LoVo (cell line): ENCODE measurements at regions not wholly inside any gene's neighbourhood (a gene's known extent, or its start where the extent isn't known, plus 50 kb on each side); places are given as distances from the start of the nearest gene placed in this dataset.

ENCODE experiments used
- DNase-seq: peaks from one replicate; pipeline ENCODE4 v3.0.0-alpha.2; 2016; ENCODE audit warnings: low spot score

DNA sequence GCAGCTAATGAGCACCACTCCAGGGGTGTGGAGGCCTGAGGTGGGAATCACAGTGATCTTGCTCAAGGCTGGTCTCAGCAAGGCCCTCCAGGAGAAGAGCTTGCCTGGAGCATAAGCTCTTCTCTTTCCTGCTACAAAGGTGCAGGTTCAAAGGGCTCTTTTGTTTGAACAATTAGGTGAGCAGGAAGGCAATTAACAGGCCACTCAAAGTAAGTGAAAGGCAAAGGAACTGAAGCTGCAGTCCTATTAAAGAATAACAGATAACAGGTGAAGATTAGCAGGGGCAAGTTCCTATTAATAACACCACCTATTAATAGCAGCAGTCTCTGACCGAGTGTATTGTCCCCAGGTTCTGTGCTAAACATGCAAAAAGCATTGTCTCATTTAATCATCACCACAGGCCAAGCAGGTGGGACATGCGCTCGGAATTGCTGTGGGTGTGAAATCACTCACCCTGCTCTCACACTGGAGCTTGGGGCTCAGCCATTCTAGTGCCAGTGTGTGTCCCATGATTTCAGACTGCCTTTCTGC lies 113.8 kb downstream of the RHOU start:
- DNase-seq: no peak

DNA sequence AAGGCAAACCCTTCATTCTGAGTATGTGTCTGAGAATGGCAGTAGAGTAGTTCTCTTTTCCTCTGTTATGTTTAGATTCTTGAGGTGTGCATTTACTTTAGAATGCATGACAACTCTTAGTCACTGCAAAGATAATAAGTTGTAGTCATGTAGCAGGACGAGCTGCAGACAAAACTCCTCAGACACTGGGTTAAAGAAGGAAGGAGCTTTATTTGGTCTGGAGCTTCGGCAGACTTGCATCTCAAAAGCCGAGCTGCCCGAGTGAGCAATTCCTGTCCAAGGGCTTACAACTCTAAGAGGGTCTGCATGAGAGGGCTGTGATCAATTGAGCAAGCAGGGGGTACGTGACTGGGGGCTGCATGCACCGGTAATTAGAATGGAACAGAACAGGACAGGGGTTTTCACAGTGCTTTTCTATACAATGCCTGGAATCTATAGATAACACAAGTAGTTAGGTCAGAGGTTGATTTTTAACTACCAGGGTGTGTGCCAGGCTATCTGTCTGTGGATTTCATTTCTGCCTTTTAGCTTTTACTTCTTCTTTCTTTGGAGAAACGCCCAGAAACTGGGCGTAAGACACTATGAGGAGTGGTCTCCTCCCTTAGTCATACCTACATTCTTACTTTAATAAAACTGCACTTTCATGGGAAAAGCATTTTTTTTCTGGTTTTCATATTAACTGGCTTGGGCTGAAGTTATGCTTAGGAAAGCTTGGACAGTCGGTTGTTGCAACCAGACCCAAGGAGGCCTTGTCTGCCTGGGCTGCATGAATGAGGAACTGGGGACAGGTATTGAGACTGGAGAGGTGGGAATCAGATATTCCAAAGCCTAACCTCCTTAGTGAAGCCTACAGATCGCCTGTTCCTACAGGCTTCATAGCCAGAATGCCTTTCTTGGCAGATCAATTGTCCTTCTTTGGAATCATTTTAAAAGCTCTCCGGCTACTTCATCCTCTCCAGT lies 115.1 kb downstream of the RHOU start:
- DNase-seq: peak; percentile 23

DNA sequence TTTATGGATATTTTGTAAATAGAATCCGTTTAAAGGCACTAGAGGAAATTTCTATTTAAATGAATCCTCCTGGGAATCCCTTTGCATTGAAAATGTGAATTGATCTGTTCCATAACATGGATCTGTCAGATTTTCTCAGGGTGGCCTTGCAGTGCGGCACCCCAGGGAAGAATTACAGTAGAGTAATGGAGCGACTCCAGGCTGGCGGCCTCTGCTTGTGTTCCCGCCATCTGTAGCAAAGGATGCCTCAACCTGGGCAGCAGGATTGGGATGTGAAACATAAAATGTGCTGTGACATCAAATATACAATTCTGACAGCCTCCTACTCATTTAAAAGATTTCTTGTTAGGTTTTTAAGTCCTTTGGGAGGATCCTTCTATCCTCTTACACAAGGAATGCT lies 115.9 kb downstream of the RHOU start:
- no peak for DNase-seq

DNA sequence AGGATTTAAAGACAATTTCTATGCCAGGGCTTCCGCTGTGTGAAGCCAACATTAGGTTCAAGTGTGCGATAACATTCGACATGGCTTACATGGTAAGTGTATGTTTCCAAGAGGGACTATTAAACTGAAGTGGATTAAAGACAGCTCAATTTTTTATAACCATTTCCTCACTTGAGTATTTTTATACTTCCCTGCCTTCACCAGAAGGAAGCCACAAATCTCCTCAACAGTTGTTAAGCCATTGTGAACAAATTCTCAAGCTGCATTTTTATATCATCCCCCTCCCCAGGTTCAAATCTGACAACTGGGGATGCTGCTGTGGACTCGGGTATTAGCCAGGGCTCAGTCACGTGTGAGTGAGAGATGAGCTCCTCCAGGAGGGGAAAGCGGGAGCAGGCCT lies 116.3 kb downstream of the RHOU start:
- DNase-seq: no peak

DNA sequence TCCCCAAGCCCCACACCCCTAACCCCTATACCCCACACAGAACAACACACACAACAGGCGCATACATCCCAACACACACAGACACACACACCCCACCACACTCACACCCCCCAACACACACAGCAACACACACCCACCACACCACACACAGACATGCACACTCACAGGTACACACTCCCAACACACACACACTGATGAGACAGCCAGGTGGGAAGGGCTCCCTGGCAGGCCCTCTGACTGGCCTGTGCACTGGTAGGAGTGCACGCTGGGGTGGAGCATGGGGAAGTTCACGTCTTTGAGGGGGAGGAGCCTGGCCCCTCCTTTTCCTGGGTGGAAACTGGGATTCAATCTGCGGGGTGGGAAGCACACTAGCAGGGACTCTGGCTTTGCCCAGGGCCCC lies 116.7 kb downstream of the RHOU start:
- no peak for DNase-seq

DNA sequence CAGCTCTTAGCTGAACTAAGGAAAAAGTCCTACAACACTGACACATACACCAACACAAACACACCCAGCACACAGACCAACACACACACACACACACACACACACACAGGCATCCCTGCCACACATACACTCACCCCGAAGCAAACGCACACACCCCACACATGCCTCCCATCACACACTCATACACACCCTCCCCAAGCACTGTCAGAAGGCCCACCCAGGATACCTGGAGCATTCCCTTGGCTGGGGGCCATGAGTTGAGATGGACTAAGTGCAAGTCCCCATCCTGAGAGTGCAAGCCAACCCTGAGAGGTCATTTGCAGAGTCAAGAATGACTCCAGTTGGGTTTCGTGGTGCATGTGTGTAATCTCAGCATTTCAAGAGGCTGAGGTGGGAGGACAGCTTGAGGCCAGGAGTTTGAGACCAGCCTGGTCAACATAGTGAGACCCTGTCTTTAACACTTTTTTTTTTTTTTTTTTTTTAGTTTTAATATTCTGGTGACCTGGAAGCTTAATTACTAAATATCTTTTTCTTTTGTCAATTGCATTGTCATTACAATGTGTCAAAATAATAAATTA lies 117.3 kb downstream of the RHOU start:
- no peak for DNase-seq

DNA sequence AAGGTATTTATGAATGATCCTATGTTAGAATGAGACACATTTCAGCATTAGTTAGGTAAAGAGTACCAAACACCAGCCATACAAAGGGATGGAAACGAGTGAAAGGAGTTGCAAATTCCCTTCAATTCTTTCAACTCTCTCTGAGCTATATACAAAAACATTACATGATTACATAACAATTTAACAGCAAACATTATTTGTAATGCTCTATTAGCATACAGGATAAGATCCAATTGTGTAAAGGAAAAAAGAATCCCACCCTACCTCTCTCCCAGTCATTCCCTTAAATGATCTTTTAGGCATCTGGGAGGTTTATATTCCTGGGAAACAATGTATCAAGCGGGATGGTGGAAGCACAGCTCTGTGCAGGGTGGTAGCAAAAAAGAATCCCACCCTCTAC lies 117.9 kb downstream of the RHOU start:
- DNase-seq: no peak

DNA sequence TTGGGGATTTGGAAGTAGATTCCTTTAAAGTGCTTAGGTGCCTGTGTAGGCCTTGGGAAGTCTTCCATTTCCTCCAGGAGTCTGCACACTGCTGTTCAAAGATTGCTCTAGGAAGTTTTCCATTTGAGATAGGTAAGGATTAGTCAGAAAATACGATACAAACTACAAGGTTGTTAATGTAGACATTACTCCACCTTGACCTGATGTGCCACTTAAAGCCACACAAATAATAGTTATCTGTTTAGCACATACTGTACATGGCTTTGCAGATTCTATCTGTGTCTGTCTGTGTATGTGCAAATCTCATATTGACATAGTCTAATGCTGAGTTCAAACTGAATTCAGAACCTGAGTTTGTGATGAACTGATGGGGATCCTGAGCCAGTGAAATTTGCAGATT lies 118.4 kb downstream of the RHOU start:
- no peak for DNase-seq

DNA sequence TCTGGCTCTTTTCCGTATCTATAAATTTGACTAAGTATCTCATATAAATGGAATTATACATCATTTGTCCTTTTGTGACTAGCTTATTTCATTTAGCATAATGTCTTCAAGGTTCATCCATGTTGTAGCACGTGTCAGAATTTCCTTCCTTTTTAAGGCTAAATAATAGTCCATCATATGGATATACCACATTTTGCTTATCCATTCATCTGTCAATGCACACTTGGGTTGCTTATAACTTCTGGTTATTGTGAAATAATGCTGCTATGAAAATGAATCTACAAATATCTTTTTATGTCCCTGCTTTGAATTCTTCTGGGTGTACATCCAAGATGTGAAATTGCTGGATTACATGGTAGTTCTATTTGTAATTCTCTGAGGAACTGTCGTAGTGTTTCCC lies 119.6 kb downstream of the RHOU start:
- DNase-seq: no peak

DNA sequence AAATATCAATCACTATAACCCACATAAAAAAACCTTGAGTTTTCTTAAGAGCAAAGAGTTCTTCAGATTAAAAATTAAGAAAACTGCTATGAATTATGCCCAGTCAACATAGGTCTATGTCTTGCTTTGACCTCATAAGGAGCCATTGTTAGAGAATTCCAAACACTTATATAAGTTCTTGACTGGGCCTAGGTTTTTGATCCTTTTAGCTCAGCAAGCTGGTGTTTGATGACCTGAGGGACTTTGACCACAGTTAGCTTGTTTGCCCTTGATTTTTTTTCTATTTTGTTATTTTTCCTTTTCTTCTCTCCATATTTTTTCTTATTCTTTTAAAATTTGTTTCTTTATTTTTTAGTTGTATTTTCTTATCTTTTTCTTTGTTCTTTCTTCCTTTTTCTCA lies 122.3 kb downstream of the RHOU start:
- no peak for DNase-seq

DNA sequence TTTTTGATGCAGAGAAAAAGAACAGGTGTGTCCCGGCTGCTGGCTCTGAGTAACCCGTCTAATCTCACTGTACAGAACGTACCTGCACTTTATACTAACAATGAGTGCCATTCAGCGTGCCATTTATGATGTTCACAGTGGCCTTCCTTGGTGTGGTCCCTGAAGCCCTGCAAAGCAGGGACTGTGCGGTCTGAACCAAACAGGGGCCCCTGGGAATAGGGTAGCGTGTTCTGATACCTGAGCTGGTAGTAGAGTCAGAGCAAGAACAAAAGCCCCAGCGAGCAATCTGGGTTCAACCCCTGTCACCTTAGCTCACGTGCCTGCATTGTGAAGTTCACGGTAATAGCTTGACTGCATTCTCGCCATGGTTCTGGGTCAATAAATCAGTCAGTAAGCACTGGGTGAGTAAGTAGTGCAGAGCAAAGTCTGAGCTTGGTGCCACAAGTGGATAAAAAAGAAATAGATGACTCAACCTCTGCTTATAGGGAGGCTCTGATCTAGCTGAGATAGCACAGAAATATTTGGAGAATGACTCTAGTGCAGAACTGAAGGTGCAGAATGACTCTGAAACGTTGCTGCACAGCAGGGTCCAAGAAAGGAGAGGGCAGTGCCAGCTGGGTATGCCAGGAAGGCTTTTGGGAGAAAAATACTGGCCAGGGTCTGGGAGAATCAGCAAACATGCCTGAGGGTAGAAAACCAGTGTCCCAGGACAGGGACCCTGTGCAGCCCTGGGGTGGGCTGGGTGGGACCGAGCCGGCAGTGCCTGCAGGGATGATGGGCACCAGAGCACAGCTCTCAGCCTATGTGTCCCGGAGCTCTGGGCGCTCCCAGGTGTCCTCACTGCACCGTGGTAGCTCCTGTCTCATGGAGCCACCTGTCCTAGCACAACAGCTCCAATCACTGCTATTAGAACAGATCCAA lies 125.9 kb downstream of the RHOU start:
- DNase-seq: peak; percentile 92

DNA sequence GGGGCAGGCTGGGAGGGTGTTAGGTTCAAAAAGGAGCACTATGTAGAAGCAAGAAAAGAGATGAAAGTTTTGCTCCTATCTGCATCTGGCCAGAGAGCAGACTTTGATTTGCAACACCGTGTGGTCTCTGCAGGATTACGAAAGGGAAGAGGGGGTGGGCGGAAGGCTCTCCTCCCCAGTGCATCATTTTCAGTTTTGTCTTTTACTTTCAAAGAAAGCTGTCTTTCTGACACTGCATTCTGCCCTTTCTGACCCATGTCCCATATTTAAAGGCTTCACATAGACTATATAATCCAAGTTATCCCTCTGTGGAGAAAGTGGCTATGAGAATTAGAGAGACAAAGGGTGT lies 126.5 kb downstream of the RHOU start:
- no peak for DNase-seq

DNA sequence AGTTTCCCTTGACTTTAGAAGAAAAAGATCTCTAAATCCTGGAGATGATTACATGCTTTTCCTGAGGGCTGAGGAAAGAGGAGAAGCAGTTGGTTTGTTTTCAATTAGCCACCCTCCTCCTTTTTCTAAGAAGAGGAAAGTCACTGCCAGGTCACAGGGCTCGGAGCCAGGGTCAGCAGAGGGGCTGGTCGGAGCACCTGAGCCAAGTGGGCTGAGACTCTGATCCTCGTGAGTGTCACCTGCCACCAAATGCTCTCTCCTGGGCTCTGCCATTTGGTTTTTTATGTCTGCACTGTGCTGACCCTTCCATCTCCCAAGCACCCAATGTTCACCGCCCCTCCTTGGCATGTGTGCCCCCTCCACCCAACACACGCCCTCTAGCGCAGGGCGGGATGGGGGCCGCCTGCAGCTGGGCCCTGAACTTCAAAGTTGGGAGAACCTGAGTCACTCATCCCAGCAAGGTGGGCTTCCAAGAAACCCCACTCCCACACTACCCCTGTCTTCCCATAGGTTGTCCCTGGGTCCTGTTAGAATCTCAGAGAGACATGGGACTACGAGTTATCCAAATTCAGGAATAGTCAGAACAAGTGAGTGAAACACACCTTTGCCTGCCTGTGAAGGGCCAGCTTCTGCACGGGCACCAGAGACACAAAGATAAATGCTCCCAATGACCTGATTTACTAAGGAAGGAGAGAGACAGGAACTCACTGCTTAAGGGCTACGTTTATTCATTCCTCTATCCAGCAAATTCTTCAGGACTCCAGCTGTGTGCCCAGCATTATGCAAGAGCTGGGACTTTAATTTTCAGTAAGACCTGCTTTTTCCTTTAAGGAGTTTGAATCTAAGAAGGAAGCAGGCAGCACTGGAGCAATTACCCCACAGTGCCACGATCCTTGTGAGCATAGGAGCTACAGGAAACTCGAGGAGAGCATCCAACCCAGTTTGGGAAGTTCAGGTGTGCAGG lies 127.5 kb downstream of the RHOU start:
- no peak for DNase-seq

DNA sequence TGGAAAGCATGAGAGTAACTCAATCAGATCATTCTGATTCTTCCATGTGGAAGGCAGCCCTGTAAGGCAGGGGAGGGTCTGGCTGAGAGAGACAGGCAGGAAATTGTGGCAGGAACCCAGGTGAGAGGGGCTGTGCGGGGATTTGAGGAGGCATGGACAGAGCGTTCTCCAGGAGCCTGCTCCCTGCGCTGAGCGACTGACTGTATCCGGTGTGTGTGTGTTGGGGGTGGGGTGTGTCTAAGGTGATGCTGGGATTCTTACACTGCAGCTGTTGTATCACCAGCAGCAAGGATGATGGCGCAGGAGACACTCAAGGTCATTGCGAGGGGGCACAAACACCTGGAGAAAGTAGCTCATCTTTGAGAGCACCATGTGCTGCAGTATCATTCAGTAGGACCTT lies 128.5 kb downstream of the RHOU start:
- DNase-seq: no peak

DNA sequence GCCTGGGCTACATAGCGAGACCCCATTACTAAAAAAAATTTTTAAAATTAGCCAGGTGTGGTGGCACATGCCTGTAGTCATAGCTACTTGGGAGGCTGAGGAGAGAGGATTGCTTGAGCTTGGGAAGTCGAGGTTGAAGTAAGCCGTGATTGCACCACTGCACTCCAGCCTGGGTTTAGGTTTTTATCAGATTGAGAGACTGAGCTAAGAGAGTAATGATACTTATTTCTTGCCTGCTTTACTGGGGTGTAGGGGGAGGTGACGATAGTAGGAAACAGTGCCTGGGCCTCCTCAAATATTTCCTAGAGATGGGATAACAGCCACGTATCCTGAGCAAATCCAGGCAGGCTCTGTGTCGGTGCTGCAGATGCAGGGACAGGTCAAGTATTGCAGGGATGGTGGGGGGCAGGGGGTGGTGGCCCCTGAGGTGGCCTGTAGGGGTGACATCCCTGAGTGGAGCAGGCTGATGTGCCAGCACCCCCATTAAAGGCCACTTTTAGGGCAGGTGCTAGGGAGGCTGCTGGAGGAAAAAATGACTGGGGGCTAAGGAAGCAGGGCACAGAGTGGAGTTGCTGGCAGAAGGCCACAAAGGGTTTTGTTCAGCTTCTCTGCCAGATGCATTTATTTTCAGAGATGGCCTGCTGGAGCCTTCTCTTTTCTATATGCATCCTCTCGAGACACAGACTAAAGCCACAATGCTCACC lies 130.5 kb downstream of the RHOU start:
- DNase-seq: no peak

DNA sequence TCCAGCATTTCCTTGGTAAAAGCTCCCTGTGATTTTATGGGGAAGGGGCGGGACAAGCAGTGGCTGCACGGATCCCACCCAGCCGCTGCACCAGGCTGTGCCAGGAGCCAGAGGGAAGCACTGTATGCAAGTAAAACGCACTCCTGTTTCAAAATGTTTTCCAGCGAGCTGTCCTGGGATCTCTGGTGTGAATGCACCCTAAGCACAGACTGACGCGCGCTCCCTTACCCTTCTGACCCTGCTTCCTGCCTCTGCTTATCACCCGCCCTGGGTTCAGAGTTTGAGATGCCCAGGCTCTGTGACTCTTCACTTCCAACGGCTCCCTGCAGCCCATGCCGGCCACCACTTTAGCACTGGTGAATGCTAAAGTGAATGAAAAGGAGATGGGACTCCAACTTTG lies 131.2 kb downstream of the RHOU start:
- no peak for DNase-seq

DNA sequence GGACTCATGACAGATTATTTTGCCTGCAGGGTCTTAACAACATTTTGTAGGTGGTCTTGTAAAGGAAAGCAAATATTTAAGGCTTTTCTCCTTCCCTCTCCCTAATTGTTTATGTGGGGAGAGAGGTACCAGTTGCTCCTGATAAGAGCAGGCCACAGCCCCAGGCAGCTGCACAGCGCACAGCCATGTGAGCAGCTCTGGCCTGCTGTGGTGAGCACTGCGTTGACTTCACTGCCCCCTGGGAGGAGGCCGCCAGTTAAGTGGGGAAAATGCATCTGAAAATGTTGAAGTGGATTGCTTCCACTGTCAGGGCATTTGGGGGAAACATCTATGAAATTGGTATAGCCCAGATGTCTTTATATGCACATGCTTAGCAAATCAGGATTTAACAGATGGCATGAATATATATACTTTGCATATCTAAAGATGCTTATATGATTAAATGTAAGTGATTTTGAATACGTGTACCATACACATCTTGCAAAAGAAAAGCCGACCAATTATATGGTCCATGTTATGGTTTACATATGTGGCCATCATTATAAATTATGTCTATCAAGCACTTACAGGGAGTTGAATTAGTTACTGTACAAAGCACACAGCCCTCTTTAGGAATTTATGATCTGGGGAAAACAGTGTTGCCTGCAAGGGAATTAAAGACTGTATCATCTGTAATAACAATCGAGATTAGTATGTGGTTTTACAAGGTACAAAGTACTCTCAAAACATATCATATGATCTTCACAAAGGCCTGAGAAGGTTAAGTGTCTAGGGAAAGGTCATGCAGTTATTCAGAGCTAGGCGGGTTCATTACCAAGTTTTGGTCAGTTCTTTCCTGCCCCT lies 132.1 kb downstream of the RHOU start:
- peak; percentile 14 for DNase-seq

DNA sequence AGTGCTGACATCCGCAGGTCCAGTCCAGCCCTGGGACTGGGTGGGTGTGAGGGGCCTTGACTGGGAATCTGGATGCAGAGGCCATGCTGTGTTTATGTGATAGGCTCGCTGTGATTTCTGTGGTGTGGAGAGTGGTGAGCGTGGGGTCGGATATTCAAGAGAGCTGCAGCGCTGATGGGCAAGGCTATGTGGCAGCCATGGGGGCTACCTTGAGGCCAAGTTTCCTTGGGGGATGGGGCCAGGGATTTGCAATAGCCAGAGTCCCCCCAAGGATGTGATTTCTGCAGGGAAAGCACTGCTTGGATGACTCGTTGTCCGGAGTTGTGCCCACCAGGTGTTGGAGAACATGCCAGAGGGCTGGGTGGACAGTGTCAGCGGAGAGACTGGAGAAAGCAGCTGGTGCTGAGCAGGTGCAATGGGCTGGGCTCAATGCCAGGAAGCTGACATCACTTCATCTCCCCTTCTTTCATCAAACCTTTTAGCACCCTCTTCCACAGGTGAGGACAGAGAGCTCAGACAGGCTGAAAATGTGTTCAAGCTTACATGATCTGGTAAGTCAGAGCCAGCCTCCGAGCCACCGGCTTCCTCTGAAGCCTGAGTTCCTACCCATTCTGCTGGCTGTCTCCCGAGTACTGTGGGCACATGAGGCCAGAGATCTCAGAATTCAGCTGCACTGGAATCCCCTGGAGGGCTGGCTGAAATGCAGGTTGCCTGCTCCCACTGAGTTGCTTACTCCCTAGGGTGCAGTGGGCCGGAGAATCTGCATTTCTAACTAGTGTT lies 132.9 kb downstream of the RHOU start:
- no peak for DNase-seq

DNA sequence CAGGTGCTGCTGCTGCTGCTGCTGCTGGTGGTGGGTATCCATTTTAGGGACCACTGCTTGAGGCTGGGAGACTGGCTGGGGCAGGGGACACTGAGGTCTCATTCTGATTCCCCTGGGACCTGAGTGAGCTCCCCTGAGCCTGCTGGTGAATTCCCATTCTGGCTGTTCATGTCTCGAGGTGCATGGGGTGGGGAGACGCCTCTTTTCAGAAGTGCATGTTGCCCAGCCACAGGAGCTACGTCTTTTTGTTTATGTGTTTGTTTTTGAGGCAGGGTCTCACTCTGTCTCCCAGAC lies 133.4 kb downstream of the RHOU start:
- no peak for DNase-seq
